Heart left ventricle (tissue), 13 donors: ENCODE measurements at regions not wholly inside any gene's neighbourhood (a gene's known extent, or its start where the extent isn't known, plus 50 kb on each side); places are given as distances from the start of the nearest gene placed in this dataset.

Experiments
- POLR2A ChIP-seq, 2 donors: fragments of 450-650 bp; IDR thresholded peaks; one replicate each; pipeline ENCODE4 v1.6.1; 2017; ENCODE audit warnings: antibody characterized with exemption in 2 of 2, mild to moderate bottlenecking in 2 of 2, moderate library complexity in 2 of 2
- TF ChIP-seq, protein P1 (sequence below), 12 donors: fragments of 200-600 bp; sonication (generic) in 4 of 12; IDR thresholded peaks; one replicate each; pipeline versions ENCODE4 v1.5.0 to v1.8.0; 2018 to 2022; ENCODE audit warnings: antibody characterized with exemption in 12 of 12, mild to moderate bottlenecking in 5 of 12
- donor health status: ischemic (EF 13 %, LVEDD 7.1; RV severe dilation, severe dysfunction).
- donor health status: DM: no; HTN: yes; CAD: no.
- donor health status: DM: no; HTN: no; CAD: no.
- donor health status: ischemic (EF 25% LVEDD 6.9; RV normal size, moderate dysfunction).
- donor health status: ischemic (EF 25% LVEDD 5.7; RV mildly dilated, moderate dysfunction).
- donor health status: ischemic (EF 35%, LVEDD 5.7; RV mildly dilated, moderate dysfunction).
- donor health status: nonischemic (EF 11% LVEDD 7.7; RV severe dilation, severe dysfunction).
- donor health status: DM: yes; HTN: yes; CAD: no.
- donor health status: PGD.
- donor health status: ischemic (EF 29% LVEDD 5.4; RV normal size, mild dysfunction).
- donor health status: nonischemic (EF 23%, LVEDD 6.1; RV moderate dilation, normal function).

DNA sequence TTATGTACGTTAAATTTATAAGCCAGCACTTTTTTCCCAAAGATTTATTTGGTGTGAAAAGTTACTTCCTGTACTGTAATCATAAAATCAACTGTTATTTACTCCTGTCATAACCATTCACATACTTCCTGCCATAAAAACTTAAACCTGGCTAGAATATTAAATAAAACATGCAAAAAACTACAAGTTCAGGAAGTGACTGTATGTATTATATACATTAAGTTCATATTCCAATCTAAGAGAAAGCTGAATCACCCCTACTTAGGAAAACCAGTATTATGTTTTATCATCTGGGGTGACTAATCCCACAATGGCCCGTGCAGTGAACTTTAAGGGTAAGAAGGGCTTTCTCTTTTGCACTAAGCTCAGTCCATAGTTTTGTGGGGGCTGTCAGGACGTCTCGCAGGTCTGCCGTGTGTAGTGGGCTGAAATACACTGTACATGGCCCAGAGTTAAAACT lies 183.7 kb upstream of the KLF14 start:
- TF ChIP-seq POLR2A (IDR thresholded peaks at IDR 0.05) = no peak
- TF ChIP-seq, protein P1, sequence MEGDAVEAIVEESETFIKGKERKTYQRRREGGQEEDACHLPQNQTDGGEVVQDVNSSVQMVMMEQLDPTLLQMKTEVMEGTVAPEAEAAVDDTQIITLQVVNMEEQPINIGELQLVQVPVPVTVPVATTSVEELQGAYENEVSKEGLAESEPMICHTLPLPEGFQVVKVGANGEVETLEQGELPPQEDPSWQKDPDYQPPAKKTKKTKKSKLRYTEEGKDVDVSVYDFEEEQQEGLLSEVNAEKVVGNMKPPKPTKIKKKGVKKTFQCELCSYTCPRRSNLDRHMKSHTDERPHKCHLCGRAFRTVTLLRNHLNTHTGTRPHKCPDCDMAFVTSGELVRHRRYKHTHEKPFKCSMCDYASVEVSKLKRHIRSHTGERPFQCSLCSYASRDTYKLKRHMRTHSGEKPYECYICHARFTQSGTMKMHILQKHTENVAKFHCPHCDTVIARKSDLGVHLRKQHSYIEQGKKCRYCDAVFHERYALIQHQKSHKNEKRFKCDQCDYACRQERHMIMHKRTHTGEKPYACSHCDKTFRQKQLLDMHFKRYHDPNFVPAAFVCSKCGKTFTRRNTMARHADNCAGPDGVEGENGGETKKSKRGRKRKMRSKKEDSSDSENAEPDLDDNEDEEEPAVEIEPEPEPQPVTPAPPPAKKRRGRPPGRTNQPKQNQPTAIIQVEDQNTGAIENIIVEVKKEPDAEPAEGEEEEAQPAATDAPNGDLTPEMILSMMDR (IDR thresholded peaks at IDR 0.05) = no peak
